GM19035 (cell line): ENCODE measurements at regions not wholly inside any gene's neighbourhood (a gene's known extent, or its start where the extent isn't known, plus 50 kb on each side); places are given as distances from the start of the nearest gene placed in this dataset.
A peak's percentile ranks its signal among the peaks of the same experiment; 100 is the strongest.

ENCODE experiments used
- ATAC-seq: cut with Tn5 transposase; IDR thresholded peaks from one replicate; pipeline ENCODE4 v1.9.1; 2021; ENCODE audit not compliant: unreplicated experiment

GRCh38 chr9:106403081-106403480 is 459.9 kb upstream of the ZNF462 start:
- ATAC-seq = no peak

- no peak for ATAC-seq
Observed at GRCh38 chr9:106404137-106404536, 458.8 kb upstream of the ZNF462 start.

- no peak for ATAC-seq
Observed at GRCh38 chr9:106405871-106406435, 457.0 kb upstream of the ZNF462 start.

GRCh38 chr9:106414042-106414441 is 448.9 kb upstream of the ZNF462 start:
- ATAC-seq = no peak

GRCh38 chr9:106417685-106418084 is 445.3 kb upstream of the ZNF462 start:
- ATAC-seq = no peak

- no peak for ATAC-seq
Observed at GRCh38 chr9:106419829-106420228, 443.1 kb upstream of the ZNF462 start.

GRCh38 chr9:106420511-106420944 is 442.4 kb upstream of the ZNF462 start:
- ATAC-seq = peak; percentile 58

- peak; percentile 45 for ATAC-seq
Observed at GRCh38 chr9:106421772-106422171, 441.2 kb upstream of the ZNF462 start.

- ATAC-seq = no peak
Observed at GRCh38 chr9:106423575-106423974, 439.4 kb upstream of the ZNF462 start.

- ATAC-seq = no peak
Observed at GRCh38 chr9:106432631-106433030, 430.3 kb upstream of the ZNF462 start.

GRCh38 chr9:106438928-106439327 is 424.0 kb upstream of the ZNF462 start:
- ATAC-seq = no peak

- no peak for ATAC-seq
Observed at GRCh38 chr9:106441283-106441682, 421.7 kb upstream of the ZNF462 start.

GRCh38 chr9:106443520-106443919 is 419.4 kb upstream of the ZNF462 start:
- ATAC-seq = no peak

- ATAC-seq = no peak
Observed at GRCh38 chr9:106445107-106445506, 417.9 kb upstream of the ZNF462 start.

- ATAC-seq = no peak
Observed at GRCh38 chr9:106449336-106449927, 413.5 kb upstream of the ZNF462 start.

GRCh38 chr9:106450549-106450948 is 412.4 kb upstream of the ZNF462 start:
- ATAC-seq = no peak

- ATAC-seq = no peak
Observed at GRCh38 chr9:106451223-106451622, 411.7 kb upstream of the ZNF462 start.

- no peak for ATAC-seq
Observed at GRCh38 chr9:106456581-106456980, 406.4 kb upstream of the ZNF462 start.

GRCh38 chr9:106467113-106467864 is 395.7 kb upstream of the ZNF462 start:
- ATAC-seq = no peak

GRCh38 chr9:106467865-106468164 is 395.2 kb upstream of the ZNF462 start:
- ATAC-seq = no peak

GRCh38 chr9:106468431-106468830 is 394.5 kb upstream of the ZNF462 start:
- ATAC-seq = no peak

GRCh38 chr9:106478312-106478711 is 384.7 kb upstream of the ZNF462 start:
- ATAC-seq = no peak

- no peak for ATAC-seq
Observed at GRCh38 chr9:106478727-106479126, 384.2 kb upstream of the ZNF462 start.
